Activated T-helper 9 cell treated with anti-CD3 and anti-CD28 coated beads, Interleukin-2, amount 50 U/mL, for 16 hours (primary cell): ENCODE measurements at regions not wholly inside any gene's neighbourhood (a gene's known extent, or its start where the extent isn't known, plus 50 kb on each side); places are given as distances from the start of the nearest gene placed in this dataset.

ENCODE experiments used
- DNase-seq: peaks from one replicate; pipeline ENCODE4 v3.0.0-alpha.2; 2020; ENCODE audit warnings: low read depth

DNA sequence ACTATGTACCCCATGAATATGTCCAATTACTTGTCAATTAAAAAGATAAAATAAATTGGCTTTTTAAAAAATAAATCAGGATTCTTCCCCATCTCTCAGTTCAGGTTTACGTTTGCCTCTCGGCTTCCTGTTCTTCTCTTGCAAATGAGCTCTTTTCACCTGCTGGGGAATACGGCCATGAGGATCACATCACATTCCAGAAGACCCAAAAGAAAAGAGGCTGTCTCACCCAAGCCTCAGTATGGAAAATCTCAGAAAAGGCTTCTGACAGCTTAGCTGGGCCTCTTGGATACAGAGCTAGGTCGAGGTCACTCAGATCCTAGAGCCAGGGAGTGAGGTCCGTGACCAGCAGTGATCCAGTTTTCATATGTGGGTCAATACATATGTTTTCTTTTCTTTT lies 171.2 kb upstream of the SDK2 start:
- DNase-seq, result no peak

DNA sequence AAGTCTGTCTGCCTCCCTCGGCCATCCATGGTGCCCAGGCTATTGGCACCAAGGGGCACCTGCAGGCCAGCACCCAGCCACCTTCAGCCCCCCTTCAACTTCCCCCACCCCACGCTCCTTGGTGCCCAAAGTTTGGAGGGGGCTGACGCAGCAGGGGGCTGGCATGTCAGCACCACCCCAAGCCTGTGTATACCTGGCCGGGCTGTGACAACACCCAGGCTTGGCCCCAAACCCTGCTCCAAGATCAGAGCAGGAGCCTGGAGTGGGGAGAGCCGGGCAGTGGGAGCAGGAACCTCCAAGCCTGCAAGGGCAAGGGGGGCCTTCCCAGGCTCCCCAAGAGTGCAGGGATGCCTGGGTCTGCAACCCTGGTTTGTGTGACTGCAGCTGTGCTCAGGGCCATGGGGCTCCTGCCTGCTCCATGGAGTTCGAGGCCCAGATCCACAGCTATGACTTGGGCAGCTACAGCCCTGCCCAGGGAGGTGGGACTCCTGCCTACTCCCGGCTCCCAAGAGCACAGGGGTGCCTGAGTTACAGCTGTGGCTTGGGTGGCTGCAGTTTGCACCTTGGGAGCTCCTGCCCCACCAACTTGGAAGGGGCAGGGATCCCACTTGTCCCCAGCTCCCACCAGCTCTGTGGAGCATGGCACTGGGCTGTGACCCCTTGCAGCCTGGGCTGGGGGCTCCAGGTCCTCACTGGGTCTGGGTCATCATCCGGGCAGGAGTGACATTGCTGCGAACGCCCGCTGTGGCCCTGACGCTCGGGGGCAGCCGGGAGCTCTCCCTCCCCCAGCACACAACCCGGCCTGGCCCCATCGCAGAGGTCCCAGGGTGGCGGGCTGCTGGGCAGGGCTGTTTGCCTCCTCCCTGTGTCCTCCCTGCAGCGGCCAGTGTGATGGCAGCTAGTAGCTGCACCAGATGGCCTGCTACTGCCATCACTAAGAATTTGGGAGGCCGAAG lies 175.5 kb upstream of the SDK2 start:
- DNase-seq, result no peak

DNA sequence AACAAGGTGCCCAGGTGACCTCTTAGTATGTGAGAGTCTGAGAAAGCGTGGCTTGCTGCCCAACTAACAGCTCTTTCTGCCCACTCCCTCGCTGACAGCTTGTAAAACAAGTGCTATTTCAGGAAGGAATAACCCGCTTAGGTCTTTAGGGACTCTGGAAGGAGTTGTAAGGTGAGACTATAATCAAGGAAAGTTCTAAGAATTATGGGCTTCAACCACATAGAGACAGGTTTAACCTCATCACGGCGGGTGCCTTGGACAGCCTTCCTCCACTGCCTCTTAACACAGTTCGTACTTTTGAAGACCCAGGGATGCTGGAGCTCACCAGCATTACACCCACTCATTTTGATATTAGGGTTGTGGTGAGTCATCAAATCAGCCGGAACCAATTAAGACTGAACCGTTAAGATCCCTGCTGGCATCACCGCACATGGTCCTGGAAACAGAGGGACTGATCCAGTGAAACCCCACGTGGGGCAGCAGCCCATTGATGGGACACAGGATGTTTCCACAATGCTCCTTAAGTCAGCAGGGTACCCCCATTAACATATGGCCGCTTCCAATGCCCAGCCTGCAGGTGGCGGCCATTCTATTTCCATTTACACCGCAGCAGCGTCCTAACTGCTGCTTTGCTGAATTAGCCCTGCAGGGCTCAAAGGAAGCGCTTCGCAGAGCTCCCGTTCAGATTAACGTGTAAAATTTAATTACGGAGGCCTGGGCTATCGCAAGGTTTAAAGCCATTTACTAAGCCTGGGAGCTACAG lies 176.6 kb upstream of the SDK2 start:
- DNase-seq, result no peak

DNA sequence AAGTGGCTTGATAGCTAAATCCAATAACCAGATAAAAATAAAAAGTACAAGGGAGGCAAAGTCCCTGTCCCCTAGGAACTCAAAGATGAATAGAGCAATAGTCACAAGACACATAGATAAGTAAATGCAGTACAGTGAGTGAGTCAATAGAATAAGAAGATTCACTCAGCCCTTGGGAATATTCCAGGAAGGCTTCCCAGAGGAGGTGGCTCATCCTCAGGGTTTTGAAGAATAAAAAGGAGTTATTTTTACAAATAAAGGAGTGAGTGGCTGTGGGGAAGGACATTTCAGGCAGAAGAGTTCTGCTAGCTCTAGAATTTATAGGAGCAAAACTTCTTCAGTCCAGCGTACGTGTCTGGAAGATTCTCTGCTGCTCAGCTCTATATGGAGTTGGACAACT lies 177.4 kb upstream of the SDK2 start:
- no peak for DNase-seq

DNA sequence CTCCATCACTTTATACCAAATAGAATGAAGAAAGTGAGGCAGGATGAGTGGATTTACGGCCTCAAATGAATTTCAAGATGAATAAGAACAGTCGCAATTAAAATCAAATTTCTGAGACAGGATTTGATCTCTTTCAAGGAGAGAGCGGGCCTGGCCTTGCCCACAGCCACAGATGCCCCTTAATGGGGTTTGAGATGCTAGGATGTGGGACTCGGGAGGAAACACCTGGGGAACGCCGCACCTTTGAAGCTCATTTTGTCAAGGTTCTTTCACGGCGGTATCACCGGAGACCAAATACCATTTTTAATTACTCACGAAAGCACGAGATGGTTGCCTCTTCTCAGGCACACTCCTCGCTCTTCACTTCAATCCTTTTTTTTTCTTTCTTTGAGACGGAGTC lies 178.1 kb upstream of the SDK2 start:
- no peak for DNase-seq

DNA sequence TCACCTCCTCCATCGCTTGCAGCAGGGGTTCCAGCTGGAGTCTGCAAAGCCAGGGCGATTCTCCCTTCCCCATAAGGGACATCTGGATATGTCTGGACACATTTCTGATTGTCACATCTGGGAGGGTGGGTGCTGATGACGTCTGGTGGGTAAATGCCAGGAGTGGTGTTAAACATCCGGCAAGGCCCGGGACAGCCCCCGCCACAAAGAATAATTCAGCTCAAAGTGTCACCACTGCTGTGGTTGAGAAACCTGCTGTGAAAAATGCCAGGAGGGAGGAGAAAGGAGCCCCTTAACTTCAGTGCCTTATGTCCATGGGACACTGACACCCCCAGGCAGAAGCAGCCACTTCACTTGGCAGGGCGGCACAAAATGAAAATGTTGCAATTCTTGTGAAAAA lies 179.4 kb upstream of the SDK2 start:
- no peak for DNase-seq

DNA sequence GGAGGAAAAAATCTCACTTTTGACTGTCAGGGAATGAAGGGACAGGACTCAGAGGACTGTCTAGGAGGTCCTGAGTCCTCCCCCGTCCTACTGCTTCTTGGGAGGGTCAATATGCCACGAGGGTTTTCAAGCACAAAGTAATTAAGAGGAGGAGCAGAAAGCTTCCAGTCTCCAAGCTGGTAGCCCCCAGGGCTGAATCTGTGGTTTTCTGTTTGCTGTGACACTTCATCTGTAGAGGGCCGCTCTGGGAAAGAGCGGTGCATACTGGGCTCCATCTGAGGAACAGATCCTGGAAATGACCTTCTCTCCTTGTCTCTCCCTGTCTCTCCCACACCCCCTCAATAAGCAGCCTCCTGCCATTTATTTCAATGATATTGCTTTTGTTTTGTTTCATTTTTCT lies 180.1 kb upstream of the SDK2 start:
- no peak for DNase-seq

DNA sequence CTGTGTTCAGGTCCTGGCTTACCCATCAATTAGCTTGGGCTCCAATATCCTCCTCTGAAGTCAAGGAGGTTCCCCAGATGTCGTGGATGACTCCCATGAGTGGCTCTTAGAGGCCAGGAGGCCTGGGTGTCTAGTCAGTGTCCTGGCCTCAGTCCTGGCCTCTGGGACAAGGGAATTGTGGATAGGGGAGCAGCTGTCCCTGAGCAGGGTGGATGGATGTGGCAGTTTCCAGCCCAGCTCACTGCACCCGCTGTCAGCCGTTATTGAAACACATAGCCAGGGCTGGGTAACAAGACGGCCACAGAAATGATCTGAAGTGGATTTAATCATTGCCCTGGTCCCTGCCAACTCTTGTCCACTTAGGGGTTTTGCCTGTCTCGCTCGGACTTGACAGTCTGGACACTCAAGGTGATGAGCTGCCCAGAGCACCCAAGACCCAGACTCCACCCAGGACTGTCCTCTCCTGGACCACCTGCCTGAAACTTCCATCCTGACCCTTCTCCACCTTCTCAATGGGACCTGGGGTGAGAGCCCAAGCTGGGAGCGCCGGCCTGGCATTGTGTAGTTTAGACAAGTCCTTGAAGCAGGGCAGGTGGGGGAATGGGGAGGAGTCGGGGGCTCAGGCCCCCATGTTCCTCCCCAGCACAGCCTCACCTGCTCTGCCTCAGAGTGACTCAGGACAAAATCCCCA lies 182.1 kb upstream of the SDK2 start:
- no peak for DNase-seq

DNA sequence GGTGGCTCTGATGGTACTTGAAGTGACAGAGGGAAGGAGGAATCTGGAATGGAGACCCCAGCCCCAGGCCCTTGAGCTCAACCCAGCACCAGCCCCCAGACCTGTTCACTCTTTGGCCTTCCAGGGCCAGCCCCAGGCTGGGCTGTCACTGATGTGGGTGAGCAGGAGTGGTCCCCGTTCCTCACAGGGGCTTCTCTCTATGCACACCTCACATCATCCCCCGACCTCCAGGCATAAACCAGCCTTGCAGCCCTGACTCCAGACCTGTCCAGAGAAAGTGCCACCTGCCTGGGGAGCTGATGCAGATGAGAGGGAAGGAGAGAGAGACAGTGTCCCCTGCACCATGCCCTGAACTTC lies 182.6 kb upstream of the SDK2 start:
- no peak for DNase-seq

DNA sequence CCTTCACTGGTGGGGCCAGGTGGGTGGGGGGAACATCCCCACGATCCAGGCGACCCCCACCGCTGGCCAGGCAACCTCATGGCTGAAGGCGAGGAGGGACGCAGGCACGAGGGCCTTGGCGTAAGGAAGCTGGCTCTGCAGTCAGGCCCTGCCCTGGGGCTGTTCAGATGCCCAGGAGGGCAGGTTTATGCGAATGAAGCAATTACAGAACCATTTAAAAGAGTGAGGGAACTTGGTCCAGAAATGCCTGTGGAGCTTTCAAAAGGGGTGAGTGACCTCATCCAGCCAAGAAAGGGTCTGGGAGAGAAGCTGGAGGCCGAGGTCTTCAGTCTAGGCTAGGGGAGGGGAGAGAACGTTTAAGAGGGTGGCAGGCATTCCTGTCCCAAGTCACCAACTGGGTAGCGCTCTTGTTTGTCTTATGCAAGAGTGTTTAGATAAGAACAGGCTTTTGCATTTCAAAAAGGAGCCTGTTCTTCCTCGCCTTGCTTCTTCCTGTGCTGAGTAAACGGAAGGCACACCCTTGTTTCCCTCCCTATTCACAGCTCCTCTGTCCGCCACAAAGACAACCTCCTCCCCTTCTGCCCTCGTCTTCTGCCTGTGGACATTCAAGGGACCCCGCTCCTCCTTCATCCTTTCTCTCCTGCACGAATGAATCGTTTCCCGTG lies 183.5 kb upstream of the SDK2 start:
- no peak for DNase-seq

DNA sequence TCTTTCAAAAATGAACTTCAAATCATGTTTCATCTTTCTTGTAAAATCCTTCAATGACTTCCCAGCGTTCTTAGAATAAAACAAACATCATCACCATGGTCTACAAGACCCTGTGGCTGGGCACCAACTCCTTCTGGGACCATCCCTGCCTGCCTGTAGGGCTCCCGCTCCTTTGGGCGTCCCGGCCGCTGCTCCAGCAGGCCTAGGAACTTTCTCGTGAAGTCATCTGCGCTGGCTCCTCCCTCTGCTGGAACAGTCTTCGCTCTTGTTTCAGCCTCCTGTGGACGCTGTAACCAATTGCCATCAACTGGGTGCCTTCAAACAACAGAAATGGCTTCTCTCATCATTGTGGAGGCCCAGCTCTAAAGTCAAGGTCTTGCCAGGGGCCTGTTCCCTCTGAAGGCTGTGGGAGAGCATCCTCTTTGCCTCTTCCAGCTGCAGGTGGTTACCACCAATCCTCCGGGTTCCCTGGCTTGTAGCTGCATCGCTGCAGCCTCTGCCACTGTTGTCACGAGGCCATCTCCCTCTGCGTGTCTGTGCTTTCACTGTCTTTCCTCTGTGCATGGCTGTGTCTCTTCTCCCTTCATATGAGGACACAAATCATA lies 185.5 kb upstream of the SDK2 start:
- DNase-seq, result no peak

DNA sequence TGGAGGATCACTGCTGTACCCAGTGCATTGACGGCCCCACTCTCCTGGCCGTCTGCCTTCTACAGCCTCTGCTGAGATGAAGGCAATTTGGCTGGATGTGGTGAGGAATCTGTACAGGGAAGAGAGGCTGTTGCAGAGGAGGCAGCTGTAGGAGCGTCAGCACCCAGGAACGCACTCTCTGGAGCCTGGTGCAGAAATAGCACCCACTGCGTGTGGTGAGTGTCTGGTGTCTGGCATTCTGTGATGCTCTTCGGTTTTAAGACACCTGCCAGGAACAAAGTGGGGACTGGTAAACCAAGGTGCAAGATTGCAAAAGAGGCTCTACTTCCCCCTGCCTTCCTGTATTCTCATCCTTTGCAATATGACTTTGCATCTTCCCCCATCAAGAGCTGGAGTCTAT lies 187.5 kb upstream of the SDK2 start:
- no peak for DNase-seq

DNA sequence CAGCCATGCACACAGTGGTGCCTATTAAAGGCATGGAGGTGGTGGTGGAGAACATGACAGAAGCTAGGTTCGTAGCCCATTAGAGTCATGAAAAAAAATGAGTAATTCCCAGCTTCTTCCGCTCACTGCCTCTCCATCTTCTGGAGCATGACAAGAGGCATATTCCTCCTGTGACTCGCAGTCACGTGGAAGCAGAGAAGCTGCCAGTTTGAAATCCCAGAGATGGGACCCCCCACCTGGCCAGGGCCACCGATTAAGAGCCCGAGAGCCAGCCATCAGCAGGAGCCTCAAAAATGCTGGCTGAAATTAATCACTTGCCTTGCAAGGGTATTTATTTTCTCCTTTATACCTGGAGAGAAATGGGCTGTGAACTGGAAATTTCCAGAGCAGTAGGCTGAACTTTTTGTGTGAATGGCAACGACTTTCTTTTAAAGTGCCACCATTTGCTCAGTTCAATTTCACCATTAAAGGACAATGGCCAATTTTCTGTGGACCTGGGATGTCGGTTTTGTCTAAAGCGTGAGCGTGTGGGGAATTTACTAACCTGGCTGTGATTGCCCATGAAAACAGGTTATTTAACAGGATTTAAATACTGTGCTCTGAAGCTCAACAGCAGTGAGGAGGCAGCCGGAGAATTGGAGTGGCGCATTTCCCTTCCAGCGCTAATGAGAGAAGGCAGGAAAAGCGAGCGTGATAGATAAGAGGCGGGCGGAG lies 189.7 kb upstream of the SDK2 start:
- DNase-seq, result no peak

DNA sequence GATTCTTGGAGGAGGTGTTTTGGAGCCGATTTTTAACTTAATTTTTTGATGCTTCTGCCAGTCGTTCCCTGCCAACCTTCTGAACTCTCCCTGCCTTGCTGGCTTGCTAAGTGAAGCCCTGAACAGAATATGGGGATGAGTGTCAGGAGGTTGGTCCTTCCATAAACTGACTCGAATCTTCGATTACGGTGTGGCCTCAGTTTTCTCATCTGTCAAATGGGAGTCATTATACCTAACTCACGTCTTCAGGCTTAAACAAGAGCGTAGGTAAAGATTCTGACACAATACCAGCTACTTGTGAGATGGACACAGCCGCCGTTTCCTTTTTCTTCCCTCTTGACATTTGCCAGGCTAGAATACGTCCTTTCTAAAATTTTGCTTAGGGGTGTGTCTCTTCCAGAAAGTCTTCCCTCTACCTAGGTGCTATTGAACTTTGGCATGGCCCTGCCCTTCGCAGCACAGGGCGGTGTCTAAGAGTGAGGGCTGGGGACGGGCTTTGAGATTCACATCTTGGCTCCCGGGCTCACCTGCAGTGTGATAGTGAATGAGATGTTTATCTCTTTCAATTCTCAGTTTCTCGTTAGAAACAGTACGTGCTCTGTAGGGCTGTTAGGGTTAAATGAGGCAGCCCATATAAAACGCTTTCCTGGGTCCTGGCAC lies 190.6 kb upstream of the SDK2 start:
- DNase-seq, result no peak

DNA sequence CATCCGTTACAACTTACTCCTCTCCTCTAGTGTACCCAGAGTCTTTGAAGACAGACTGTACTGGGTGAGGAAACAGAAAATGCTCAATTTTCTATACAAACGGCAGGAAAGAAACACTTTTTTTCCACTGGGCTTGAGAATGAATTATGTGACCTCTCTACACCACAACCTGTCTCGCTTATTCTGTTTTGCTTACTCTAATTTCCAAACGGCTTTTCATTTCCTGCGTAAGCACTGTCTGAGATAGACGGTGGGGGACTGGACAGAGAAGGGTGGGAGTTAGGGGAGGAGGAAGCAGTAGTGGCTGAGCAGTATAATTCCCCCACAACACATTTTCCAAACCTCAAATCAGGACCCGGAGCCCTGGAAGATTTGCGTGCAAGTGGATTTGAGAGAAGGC lies 191.4 kb upstream of the SDK2 start:
- no peak for DNase-seq

DNA sequence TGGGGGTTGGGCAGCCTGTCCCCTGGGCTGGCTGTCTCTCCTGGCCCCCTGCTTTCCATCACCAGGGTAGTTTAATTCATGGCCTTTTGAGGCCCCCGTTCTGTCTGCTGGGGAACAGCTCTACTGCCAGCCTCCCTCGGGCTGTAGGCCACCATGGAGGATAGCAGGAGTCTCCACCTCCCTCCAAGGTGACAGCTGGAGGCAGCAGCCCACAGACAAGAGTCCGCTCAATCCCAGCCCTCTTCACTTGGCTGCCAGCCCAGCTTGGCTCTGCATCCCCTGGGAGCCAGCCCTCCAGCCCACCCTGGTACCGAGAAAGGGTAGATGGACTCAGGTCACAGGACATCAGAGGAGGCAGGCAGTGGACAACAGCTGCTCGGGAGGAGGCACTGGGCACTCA lies 194.6 kb upstream of the SDK2 start:
- DNase-seq, result no peak

DNA sequence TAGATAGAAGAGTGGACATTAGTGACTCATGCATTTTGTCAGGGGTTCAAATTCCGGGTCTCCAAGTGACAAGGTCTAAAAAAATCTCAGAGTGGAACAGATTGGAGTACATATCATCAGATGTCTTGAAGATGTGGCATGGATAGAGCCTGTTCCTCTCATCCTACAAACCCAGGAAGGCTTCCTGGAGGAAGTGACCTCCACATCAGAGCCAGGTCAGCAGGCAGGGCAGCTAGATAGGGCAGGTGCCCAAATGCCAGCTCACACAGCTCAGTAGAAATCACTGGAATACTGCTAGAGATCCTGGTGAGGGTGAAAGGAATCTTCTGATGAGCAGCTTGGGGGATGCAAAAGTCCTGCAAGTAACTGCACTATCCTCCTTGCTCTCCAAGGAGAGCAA lies 196.6 kb upstream of the SDK2 start:
- DNase-seq, result no peak

DNA sequence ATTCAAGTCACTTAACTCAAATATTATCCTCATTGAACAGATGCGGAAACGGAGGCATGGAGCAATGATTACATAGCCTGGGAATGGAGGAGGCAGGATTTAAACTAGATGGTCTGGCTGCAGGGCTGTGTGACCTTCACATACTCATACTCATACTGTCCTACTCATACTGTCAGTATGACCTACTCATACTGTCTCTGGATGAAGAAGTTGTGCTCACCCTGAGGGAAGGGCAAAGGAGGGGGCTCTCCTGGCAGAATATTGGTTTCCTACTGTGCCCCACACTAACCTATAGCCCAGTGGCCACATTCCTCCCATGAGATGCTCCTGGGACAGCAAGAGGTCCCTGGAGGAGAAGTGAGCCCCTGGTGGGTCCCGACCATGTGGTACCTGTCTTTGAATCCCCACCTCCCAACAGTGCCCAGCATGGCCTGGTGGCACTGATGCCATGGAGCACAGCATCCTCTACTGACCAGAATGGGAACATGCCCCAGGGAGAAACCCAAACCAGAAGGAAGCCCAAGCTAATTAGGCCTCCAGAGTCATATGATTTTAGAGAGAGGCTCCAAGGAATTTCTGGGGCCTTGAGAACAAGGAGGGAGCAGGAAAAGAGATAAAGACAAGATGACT lies 197.3 kb upstream of the SDK2 start:
- no peak for DNase-seq

DNA sequence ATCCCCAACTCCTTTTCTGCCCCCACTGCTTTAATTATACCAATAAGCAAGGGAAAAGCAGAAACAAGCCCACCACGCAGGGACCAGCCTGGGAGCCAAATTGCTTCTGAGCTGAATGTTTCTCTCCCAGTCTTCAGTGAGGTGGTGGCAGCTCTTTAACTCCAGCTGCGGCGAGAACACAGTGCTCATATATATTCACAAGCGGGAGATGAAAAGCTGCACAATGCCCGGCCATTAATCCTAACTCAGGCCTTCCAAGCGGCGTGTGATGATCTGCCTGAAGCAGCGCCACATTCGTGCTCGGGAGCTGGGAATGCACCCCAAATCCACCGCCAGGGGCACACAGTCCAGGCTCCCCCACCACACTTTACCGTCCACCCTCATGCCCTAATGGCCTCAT lies 203.7 kb upstream of the SDK2 start:
- no peak for DNase-seq

DNA sequence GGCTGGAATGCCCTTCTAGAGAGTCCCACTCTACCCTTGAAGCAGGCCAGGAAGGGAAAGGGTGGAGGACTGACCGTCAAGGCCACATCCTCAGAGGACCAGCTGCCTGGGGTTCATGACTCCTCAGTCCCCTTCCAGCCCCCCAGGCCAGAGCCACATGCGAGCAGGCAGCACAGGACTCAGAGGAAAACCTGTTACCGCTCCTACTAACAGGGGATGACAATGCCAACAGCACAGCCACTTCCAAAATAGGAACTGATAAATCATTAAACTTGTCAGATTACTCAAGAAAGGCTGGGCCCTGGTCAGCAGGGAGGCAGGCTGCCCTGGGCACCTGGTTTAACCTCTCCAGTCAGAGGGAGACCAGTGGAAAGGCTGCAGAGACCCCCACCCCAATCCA lies 206.2 kb upstream of the SDK2 start:
- no peak for DNase-seq
